Tongue (tissue), 1 donor: ENCODE measurements at regions not wholly inside any gene's neighbourhood (a gene's known extent, or its start where the extent isn't known, plus 50 kb on each side); places are given as distances from the start of the nearest gene placed in this dataset.
"Not testable (repeated sequence)": the region's sequence is repeated elsewhere in the genome, so short reads cannot be mapped to it uniquely, and the experiment has no call there.

Experiments used
- DNase-seq: peaks from one replicate; pipeline ENCODE4 v3.0.0-alpha.2; 2015

DNA sequence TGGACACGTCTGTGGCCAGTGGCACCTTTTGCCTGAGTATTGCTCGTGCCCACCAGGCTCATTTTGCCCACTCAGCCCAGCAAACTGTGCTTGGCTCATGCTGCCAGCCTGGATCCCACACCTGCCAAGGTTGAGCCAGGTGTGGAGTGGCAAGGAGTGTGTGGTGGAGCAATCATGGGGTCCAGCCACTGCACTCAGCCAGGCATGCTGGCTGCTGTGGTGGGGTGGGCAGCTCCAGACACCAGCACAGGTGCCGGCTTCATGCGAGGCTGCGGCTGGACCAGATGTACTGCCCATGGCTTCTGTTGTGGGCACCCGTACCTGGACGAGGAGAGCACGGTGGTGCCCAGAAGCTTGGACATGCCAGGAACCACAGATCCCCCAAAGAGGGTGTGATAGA lies 364.1 kb downstream of the TMEM38B start:
- DNase-seq: no peak

DNA sequence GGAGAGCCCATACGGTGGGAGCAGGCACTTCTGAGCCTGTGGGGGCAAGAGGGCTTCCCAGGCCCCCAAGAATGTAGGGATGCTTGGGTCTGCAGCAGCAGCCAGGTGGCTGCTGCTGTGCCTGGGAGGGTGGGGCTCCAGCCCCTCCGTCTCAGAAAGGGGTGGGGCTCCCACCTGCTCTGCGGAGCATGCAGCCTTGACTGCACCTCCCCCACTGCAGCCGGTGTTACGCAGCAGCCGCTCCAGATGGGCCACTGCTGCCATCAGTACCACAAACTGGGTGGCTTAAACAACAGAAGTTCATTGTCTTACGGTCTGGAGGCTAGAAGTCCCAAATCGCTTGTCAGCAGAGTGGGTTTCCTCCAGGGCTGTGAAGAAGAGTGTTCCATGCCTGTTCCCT lies 365.5 kb downstream of the TMEM38B start:
- no peak for DNase-seq

DNA sequence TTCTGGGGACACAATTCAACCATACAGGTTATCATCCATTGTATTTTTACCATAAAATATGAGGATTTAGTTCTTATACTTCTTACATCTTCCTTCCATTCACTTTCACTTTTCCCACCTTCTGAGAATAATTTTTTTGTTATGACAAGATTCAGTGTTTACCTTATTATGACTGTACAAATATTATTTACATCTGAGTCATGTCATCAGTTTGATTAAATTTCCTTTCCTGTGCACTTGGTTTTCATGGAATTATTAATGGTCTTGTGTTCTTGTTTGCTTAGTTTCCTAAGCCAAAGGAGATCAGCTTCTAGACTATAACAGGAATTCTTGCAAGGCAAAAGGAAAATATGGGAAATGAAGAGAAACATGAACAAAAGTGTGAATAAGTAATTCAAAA lies 366.5 kb downstream of the TMEM38B start:
- DNase-seq: no peak

DNA sequence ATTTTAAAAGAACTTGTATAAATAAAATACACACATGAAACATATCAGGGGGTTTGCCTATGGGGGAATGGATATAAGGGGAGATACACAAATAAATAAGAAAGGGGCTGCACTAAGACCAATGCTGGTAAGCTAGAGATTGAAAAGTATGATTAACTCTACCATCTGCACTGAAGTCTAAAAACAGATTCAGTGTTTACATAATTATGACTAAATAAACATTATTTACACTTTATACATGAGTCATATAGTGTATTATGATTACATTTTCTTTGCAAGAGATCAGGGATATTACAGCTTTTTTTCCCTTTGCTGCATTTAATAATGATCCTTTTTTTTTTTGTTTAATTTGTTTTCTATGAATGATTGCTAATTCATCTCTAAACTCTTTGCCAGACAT lies 367.9 kb downstream of the TMEM38B start:
- no peak for DNase-seq

DNA sequence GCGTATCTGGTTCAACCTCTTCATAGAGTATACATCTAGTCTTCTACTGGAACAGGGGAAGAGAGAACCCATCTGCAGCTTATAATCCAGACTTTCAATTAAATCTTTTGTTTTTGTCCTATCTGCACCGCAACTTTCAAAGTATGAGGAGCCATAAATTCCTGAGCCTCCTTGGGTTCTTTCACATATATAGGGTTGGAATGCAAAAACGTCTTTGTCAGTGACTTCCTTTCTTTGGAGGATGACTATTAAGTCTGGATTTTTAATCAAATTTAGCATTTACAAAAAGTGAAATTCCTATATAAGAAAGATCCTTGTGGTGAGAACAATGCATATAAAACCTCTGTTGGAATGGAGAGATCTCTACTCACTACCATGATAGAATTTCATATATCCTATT lies 370.8 kb downstream of the TMEM38B start:
- no peak for DNase-seq

DNA sequence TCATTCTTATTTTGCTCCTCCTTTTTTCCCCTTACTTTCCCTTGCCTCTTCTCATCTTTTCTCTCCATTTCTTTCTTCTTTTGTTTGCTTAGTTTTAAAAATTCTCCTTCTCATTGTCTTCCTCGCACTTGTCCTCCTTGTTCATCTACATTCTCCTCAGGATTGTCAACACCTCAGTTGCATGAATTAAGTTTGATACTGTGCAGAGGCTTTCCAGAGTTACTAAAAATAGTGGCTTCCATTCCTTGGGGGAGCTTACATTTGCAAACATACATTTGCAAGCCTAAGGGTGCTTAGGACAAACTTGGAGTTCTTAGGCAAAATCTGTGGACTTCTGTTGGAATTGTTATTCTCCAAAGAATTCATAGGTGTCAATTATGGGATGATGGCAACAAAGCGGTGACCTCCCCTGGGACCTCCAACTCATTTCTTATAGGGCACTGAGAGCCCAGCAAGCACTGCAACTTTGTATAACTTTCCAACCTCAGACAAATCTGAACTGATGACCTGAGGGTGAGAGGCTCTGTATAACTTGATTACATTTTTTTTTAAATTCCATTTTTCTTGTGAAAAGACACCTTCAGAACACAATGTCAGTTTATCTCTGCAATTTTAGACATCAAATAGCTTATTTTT lies 371.4 kb downstream of the TMEM38B start:
- no peak for DNase-seq

DNA sequence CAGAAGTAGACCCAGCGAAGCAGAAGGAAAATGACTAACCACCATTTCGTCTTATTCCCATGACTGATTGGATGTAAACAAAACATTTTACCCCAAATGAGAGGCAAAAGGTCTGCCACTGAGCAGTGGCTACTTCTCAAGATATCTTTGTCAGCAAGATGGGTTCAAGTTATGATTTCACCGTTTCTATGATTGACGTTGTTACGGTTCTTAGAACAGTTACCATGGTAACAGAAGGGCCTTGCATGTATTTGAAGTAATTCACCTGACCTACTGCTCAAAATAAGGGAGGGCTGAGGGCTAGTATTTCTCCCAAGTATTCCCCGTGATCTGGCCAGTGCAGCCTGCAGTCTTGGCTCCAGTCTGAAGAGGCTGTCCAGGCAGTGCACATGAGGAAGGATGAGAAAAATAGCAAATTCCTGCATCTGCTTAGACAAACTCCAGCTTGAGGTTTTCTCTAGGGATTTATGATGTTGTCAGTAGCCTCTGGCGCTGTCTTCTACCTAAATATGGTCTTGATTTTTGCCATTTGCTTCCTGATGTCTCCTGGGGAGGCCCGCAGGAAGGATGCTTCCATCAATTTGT lies 372.7 kb downstream of the TMEM38B start:
- DNase-seq: peak; percentile 16

DNA sequence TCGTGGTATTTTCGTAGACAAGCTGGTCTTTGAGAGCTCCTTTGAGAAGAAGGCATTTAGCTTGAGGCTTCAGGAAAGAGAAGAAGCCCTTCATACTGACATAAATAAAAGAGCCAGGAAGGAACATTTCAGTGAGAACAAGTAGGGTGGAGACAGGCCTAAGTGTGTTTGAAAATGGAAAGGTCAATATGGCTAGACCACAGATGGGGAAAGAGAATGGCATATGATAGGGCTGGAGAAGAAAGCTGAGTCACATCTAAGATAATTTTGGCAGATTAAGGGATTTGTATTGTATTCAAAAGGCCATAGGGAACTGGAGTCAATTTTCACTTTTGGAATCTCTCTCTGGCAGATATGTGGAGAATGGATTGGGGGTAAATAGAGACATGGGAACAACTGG lies 374.9 kb downstream of the TMEM38B start:
- no peak for DNase-seq

DNA sequence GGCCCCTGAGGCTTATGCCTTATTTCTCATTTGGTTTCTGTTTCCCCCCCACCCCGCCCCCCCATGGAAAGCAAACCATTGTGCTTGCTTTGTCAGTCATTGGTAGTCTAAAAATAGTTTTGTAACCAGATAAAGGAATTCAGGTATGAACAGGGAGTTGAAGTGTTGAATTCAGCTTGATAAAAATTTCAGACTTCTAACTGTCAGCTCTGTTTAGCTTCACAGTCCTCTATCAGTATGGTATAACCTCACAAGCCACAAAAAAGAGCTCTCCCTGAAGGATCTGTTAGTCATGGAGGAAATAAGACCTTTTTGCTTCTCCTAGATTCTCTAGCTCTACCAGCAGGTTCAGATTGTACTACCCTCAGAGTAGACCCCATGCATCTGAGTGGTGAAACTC lies 378.1 kb downstream of the TMEM38B start:
- DNase-seq: no peak

DNA sequence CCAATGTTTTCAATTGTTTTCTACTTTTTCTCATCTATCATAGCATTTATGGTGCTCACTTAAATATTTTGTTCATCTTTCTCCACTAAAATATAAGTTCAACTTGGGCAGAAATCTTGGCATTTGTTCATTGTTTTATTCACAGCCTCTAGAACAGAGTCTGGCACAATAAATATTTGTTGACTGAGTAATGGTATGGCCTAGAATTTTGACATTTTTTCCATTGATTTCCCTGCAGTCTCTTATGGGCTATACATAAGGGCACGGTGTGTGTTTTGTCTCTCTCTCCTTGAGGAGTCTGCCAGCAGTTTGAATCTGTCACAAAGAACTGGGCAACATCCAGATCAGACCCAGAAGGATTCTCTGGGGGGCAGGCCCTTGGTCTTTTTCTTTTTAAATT lies 379.7 kb downstream of the TMEM38B start:
- DNase-seq: no peak

DNA sequence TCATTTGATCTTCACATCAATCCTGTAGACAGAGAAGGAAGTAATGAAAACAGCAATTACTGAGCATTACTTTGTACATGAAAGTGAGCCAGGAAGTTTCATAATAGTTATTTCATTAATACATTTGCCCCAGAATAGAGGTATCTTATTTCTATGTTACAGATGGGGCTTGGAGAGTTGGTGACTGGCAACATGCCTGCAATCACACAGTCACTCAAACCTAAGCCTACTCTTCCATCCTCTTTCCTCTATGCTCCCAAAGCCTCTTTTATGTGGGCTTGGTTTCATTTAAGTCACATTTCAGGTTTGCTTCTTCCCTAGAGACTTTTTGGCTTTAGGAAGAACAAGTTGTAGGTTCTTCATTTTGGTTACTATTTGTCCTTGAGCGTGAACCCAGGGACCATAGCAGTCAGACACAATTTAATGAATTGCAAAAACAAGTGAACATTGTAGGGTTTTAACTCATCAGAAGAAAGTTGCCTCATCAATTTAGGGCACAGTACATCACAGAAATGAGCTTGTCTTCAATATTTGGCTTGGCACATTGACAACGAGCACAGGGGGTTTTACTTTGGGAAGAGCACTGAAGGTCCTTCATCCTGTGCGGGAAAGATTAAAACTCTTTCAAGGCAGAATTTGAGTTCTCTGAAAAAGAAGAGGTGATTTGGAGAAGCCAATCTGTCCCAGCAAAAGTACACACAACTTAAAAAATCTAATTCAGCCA lies 381.1 kb downstream of the TMEM38B start:
- DNase-seq: no peak

DNA sequence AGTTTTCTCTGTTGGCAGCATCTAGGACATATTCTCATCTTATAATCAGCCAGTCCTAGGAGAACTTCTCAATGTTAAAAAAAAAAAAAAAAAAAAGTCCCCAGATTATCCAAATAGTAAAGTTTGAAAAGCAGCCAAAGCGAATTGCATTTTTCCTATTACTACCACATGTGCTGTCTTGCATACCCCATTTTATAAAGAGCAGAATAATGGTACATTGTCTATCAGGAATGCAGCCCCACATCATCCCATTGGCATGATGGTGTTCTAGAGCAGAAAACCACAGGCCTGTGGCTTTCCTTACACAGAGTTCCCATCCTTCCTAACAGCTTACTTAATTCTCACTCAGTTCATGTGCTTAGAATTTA lies 381.6 kb downstream of the TMEM38B start:
- DNase-seq: peak; percentile 30

DNA sequence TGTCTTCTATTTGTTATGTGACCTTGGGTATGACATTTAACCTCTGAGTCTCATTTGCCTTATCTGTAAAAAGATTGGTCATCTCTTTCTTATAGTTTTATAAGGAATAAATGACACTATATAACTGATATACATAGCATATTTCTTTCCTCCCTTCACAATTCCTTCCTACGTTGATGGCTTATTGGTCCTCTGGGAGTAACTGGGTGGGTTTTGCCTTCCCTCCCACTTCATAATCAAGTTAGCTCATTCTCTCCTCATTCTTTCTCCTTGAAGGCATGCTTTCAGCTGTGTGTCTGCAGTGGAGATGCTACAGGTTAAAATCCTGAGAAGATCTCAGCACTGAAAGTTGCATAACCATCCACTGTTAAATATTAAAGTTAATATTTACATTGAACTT lies 382.4 kb downstream of the TMEM38B start:
- DNase-seq: no peak

DNA sequence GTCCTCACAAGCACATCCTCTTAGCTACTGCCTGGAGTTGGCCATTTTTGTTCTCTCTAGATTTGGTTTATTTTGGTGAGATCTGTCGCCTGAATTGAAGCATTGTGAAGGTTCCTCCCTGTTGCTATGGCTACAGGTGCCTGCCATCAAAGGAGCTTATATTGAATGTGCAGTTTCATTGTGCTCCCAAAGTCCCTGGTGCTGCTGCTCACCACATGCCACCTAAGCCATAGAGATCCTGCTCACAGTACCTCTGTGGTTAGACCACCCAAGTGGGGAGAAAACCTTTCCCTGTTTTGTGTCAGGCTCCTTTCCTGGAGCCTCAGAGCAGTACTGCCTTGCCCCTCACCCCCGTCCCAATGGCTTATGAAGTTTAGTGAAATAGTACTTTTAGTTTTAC lies 383.4 kb downstream of the TMEM38B start:
- no peak for DNase-seq

DNA sequence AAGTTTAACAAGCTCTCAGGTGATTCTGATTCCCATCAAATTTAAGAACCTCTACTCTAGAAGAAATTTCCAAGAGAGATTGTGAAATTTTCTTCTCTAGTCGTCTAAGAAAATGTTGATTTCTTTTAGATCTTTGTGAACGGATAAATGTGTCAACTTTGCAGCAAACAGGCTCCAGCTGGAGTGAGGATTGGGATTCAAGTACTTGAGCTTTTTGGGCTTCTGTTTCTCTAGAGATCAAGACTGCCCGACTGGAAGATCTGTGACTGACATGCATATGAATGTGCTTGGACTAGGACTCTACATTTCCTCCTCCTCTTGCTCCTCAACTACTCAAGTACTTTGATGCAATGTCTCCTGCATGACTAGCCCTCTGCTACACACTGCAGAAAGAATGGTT lies 388.3 kb downstream of the TMEM38B start:
- no peak for DNase-seq

DNA sequence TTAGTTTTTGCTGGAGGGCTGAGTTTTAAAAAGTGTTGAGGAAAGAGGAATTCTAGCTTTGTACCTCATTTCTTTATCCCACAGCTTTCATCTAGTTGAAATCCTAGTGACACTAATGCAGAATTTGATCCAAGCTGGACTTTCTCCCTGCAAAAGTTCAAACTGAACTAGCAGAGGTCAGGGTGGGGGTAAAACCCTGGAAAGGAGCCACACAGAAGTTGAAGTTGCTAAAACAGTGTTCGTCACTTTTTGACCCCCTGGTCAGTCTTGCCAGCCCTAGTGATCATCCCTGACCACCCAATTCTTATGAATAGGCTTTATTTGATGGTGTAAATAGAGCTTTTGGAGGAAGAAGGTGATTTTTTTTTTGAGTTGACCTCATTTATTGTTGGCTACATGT lies 390.4 kb downstream of the TMEM38B start:
- DNase-seq: no peak

DNA sequence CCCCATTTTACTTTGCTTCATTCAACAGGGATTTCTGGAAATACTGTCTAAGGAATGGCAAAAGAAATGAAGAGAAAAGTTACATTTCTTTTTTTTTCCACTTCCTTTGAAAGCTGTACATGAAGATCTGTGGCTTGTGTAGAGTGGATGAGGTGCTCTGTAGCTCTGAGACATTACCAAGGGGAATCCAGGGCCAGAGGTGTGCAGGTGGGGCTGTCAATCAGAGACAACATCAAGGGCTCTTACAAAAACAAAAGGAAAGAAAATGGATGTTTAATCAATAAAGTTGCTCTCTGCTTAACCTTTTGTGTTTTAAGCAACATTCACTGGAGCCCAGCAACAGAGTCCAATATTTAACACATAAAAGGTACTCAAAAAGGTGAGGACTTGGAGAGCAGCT lies 391.1 kb downstream of the TMEM38B start:
- DNase-seq: no peak

DNA sequence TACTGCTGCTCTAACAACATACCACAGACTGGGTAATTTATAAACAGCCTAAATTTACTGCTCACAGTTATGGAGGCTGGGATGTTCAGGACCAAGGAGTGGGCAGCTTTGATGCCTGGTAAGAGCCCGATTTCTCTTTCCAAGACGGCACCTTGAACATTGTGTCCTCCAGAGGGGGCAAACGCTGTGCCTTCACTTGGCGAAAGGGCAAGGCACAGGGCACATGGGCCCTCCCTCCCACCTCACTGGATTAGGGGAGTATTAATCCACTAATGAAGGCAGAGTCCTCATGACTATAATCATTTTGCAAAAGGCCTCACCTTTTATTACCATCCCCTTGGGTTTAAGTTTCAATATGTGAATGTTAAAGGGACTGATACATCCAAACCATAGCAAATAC lies 397.7 kb downstream of the TMEM38B start:
- no peak for DNase-seq

DNA sequence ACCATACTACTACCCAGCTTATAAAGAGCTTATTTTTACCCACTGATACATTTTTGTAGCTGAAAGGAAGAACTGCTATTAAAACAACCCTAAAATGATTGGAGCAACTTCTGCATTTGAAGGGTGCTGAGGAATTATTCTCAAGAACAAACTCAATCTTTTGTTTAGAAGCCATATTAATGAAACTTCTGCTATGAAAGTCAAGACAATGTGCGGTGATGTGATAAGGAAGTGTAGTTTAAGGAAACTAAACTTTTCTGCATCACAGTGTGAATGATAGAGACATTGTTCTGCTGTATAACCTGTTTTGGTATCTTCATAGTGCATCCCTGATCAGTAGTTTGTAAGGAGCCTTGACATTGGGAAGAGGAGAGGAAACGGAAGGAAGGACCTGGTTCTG lies 408.5 kb downstream of the TMEM38B start:
- no peak for DNase-seq

DNA sequence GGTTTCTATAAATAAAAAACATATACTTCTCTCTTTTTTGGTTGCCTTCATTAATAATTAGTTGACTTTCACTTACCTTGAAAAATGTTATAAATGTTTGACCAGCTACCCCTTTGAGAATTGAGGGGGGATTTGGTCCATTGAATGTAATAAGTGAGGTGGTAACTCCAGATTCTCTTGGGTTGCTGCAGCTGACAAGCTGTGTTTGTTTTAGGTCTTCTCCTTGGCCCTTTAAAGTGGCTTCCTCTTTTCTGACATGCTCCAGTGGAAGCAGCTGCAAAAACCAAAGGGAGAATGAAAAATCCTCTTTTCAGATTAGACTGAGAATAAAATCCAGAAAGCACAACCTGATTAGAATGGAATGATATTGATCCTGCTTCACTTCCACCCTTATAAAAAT lies 410.5 kb downstream of the TMEM38B start:
- DNase-seq: no peak

DNA sequence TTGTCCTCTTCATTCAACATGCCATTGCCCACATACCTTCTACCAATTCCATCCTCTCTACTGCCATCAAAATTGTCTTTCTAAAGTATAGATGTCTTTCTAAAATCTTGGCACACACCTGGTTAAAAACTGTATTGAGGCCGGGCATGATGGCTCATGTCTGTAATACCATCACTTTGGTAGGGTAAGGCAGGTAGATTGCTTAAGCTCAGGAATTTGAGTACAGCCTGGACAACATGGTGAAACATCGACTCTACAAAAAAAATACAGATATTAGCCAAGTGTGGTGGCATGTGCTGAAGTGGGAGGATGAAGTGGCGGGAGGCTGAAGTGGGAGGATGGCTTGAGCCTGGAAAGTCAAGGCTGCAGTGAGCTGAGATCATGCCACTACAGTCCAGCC lies 412.1 kb downstream of the TMEM38B start:
- DNase-seq: no peak

DNA sequence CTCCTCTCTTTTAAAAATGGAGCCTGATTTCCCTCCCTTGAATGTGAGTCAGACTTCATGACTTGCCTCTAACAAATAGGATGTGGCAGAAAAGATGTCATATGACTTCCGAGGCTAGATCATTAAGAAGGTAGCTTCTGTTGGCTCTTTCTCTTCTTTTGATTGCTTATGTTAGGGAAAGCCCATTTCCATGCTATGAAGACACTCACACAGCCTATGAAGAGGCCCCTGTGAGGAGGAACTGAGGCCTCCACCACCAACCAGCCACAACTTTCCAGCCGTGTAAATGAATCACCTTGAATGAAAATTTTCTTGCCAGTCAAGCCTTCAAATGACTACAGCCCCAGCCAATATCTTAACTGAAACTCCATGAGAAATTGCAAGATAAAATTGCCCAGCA lies 413.4 kb downstream of the TMEM38B start:
- no peak for DNase-seq

DNA sequence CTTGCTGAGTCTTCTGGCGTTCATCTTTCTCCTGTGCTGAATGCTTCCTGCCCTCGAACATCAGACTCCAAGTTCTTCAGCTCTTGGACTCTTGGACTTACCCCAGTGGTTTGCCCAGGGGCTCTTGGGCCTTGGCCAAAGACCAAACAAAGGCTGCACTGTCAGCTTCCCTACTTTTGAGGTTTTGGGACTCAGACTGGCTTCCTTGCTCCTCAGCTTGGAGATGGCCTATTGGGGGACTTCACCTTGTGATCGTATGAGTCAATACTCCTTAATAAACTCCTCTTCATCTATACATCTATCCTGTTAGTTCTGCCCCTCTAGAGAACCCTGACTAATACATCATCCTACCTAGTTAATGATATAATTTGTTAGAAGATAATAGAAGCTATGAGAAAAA lies 415.4 kb downstream of the TMEM38B start:
- not testable (repeated sequence) for DNase-seq

DNA sequence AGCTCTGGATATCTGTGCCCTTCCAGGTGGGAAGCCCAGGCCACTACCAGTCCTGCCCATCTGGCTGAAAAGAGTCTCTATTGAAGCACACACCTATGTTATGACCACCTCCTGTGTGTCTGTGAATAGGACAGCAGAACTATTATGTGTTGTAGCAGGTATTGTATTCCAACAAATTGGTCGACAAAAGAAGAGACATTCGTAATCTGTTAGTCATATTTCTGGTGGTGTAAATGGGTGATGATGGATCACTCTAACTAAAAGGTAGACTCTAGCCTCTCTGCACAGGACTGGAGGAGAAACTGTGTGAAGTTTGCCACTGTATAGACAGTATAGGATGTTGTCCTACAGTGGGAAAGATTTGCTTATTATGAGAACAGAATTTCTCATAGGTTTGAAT lies 416.1 kb downstream of the TMEM38B start:
- DNase-seq: no peak
